ENCODE measurements at regions not wholly inside any gene's neighbourhood (a gene's known extent, or its start where the extent isn't known, plus 50 kb on each side); places are given as distances from the start of the nearest gene placed in this dataset.

- no peak for DNase-seq (ENCODE audit: low read depth)
Observed at GRCh38 chr4:123455360-123455759, 58.8 kb downstream of the SPRY1 start.

DNA sequence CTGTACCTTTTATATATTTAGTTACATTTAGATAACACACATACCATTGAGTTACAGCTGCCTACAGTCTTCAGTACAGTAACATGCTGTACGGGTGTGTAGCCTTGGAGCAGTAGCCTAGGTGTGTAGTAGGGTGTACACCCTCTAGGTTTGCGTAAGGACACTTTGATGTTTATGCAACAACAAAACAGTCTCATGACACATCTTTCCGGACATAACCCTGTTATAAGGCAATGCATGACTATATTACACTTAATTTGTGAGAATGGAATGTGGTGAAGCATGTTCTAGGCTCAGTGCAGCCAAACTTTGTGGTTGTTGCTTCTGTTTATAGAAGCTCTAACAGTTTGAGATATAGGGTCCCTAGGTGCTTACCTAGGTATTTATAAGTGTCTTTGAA is 65.4 kb downstream of the SPRY1 start:
- no peak for DNase-seq (ENCODE audit: low read depth)

- no peak for DNase-seq (ENCODE audit: low read depth)
Observed at GRCh38 chr4:123463869-123464268, 67.3 kb downstream of the SPRY1 start.

GRCh38 chr4:123465416-123465815 is 68.8 kb downstream of the SPRY1 start:
- DNase-seq (ENCODE audit: low read depth): no peak

DNA sequence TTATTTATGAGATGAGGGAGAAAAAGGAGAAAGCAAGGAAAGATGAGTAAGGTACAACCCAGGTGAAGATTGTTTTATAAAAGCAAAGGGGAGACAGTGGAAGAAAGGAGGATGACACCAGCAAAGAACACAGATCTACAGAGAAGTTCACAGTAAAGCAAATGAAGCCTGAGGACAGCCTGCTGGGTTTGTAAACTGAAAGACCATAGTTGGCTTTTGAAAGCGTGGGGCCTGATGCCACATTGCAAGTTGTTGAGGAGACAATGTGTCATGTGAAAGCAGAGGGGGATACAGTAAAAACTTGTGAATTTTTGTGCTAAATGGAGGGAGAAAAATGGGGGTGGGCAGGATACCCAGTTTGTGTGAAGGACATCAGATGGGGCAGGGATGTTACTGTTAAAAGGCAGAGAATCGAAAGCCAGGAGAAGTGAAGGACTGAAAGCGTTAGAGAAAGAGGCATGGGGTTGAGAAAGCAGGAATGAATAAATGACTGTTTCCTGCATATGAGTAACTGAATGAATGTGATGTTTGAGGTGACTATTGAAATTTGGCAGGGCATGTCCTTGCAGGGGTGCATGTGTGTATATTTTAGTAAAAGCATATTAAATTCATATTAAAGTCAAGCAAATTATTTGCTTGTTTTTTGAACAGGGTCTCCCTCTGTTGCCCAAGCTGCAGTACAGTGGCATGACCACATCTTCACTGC is 69.6 kb downstream of the SPRY1 start:
- DNase-seq (ENCODE audit: low read depth): no peak

GRCh38 chr4:123468479-123469031 is 72.0 kb downstream of the SPRY1 start:
- DNase-seq (ENCODE audit: low read depth): no peak

GRCh38 chr4:123469245-123469644 is 72.7 kb downstream of the SPRY1 start:
- DNase-seq (ENCODE audit: low read depth): no peak

- DNase-seq (ENCODE audit: low read depth): no peak
Observed at GRCh38 chr4:123469696-123470095, 73.1 kb downstream of the SPRY1 start.

DNA sequence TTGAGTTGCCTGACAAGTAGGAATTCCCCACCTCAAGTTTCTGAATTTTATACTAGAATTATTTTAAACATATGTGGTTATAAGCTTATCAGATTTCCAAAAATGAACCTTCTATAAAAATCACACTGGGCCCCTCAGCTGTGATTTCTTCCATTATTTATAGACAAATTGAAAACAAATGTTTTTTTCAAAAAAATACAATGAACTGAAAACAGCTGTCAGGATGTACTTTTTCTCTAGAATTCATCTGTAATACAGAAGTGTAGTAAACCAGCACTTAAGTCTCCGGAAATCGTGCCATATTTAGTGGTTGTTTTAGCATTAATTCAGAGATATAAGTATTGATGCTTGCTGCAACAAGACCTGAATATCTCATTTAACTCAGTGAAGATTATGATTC is 74.0 kb downstream of the SPRY1 start:
- DNase-seq (ENCODE audit: low read depth): no peak

GRCh38 chr4:123471655-123472369 is 75.2 kb downstream of the SPRY1 start:
- no peak for DNase-seq (ENCODE audit: low read depth)

GRCh38 chr4:123474817-123475216 is 78.2 kb downstream of the SPRY1 start:
- no peak for DNase-seq (ENCODE audit: low read depth)

DNA sequence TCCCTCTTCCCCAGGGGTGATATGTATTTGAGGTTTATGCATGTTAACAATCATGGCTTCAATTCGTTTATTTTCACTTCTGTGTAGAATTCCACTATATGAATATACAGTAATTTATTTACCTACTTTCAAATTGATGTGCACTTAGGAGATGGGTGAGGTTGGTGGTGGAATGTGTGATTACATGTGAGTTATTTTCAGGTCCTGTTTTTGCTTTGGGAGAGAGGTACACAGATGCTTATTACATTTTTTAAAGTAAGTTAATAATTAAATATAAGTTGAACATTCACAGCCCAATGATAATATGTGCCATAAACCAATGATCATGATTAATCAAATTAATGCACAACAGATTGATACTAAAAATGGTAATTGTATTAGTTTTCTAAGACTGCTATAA is 79.5 kb downstream of the SPRY1 start:
- no peak for DNase-seq (ENCODE audit: low read depth)

DNA sequence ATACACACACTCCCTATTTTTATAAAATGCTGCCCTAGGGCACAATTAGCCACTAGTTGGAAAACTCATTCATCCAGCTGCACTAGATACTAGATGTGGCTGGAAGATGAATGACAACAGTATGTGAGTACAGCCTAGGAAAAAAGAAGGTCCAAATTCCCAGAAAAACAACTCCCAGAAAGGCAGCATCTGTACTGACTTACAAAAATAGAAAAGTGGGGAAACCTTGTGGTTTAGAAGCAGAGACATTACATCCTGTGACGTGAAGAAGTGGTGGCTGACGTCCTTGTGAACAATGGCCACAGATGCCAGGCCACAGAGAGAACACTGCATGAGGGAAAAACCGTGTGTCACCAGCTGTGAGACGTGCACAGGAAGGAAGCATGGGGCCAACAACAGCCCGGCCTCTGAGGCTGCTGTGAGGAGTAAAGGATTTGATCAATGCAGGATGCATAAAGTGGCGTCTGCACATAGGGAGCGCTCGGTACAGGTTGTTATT is 81.2 kb downstream of the SPRY1 start:
- no peak for DNase-seq (ENCODE audit: low read depth)

- no peak for DNase-seq (ENCODE audit: low read depth)
Observed at GRCh38 chr4:123478859-123479345, 82.3 kb downstream of the SPRY1 start.

DNA sequence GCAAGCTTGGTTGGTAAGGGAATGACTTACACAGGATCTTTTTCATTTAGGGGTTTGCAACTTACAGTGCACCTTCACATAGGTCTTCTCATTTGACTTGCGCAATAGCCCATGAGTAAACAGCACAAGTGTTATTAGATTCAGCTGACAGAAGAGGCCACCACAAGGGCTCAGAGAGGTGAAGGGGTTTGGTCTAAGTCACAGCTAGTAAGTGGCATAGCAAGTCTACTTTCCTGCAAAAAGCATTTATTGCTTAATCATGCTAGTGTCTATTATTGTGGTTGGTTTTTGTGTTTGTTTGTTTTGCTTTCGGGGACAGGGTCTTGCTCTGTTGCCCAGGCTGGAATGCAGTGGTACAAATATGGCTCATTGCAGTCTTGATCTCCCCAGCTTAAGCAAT is 83.3 kb downstream of the SPRY1 start:
- no peak for DNase-seq (ENCODE audit: low read depth)

DNA sequence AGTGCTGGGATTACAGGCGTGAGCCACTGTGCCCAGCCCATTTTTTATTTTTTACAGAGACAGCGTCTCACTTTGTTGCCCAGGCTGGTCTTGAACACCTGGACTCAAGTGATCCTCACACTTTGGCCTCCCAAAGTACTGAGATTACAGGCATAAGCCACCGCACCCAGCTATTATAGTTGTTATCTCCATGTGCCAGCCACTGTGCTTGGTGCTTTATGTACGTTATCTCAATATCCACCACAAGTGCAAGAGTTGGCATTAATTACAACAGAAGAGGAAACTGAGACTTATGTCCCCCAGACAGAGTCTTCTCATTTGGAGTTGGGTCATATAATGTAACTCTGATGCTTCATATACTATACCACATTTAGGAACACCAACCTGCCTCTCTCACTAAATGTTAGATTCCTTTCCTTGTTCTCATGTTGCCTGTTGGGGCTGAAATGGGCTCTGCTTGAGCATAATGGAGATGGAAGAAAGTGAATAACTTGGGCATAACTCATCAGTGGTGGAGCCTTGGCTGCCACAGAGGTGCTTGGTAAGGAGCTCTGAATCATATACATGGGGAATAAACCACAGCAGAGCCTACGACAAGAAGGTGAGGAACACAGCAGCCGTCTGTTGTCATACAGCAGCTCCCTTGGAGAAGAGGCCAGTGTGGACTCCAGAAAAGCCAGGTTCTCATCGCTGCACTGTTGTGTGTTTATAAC is 84.3 kb downstream of the SPRY1 start:
- DNase-seq (ENCODE audit: low read depth): no peak

GRCh38 chr4:123481717-123482116 is 85.1 kb downstream of the SPRY1 start:
- DNase-seq (ENCODE audit: low read depth): no peak

DNA sequence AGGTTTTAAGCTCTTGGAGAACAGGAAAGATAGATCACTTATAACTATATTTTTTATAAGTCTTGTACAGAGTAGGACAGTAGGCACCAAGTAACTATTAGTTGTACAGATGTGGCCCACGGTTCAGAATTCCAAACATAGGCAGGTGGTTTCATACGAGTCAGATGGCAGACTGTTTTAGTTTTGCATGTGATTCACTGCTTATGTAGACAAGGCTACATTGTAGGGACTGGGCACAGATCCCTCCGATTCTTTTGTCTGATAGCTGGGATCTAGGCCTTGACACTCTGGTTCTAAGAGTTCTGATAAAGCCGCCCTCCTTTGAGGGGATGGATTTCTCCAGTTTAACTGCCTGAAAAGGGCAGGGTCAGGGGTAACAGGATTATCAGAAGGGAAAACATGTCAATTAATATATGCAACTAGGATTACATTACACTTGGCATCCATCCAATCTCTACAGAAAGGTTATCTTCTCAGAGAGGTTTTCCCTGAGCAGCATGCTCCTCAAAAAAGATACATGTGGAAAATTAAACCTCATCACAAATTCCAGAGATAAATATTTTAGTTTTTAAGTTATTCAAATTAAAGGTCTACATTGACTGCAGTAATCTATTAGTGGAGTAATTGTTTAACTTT is 87.8 kb downstream of the SPRY1 start:
- no peak for DNase-seq (ENCODE audit: low read depth)

GRCh38 chr4:123485601-123486000 is 89.0 kb downstream of the SPRY1 start:
- no peak for DNase-seq (ENCODE audit: low read depth)

DNA sequence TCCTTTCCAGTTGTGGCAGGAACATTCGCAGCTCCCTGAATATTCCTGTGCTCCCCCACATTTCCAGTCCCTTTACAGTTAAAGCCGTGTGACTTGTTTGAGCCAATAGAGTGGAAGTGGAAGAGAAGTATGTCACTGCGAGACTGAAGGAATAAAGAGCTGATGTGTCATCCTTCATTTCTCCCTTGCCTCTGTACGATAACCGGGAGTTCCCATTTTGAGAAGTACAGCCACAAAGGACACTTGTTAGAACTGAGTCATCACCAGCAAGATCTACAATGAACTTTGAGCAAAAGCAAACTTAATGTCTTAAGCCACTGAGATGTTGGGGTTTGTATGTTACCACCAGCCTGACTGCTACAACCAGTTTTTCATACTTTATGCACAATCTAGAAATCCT is 92.3 kb downstream of the SPRY1 start:
- no peak for DNase-seq (ENCODE audit: low read depth)

DNA sequence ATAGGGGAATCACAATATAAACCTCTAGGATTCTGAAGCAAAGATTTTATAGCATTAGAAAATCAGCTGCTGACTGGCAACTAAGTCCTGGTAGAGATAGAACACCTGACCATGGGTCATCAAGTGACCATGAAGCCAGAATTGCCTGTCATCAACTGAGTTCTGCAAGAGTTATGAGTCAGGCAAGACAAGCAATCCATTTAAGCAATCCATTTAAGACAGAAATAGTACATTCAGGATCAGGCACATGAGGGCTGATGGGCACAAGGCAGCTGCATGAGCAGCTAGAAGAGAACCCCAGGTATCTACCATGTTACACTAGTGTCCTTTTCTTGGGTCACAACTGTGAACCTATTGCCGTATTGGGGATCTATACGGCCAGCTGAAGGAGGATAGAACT is 98.9 kb downstream of the SPRY1 start:
- no peak for DNase-seq (ENCODE audit: low read depth)

DNA sequence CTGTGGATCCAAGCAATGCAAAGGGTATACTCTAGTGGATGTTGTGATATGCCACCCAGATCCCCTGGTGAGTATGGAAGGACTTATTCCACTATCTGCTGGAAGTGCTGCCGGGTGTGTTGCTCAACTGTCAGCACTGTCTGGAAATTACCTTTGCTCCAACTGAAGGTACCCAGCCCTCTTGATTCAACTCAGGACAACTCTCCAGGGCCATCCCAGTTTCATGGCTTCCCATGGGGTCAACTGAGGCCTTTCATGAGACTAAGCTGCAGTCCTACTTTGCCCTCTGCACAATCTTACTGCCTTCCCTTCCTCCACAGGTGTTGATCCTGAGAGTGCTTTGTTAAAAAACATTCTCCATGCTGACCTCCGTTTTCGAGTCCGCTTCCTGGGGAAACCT is 99.8 kb downstream of the SPRY1 start:
- DNase-seq (ENCODE audit: low read depth): no peak

All from CMK (cell line).